ENCODE measurements at regions not wholly inside any gene's neighbourhood (a gene's known extent, or its start where the extent isn't known, plus 50 kb on each side); places are given as distances from the start of the nearest gene placed in this dataset.

DNA sequence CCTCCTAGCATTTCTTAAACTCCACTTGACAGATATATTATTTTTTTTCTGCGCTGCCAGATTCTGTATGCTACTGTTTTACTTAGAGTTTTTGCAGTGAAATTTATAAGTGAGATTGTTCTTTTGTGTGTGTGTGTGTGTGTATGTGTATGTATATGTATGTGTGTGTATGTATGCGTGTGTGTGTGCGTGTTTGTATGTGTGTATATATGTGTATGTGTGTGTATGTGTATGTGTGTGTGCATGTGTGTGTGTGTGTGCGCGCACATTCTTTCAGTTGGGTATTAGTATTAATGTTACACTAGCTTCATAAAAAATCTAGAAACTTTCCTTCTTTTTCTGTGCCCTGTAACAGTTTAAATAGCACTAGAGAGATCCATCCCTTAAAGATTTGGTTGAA, 152.6 kb upstream of the CSF3R start:
- TF ChIP-seq, protein P1, sequence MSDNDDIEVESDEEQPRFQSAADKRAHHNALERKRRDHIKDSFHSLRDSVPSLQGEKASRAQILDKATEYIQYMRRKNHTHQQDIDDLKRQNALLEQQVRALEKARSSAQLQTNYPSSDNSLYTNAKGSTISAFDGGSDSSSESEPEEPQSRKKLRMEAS (IDR thresholded peaks at IDR 0.05) = no peak
- TF ChIP-seq, protein P2, sequence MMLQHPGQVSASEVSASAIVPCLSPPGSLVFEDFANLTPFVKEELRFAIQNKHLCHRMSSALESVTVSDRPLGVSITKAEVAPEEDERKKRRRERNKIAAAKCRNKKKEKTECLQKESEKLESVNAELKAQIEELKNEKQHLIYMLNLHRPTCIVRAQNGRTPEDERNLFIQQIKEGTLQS (IDR thresholded peaks at IDR 0.05) = no peak
- TF ChIP-seq JUND (IDR thresholded peaks at IDR 0.05) (no peak), SP1 (IDR thresholded peaks at IDR 0.05) (no peak), FOXA1 (IDR thresholded peaks at IDR 0.05) (no peak), REST (IDR thresholded peaks at IDR 0.05) (no peak), YY1 (IDR thresholded peaks at IDR 0.05) (no peak), TAF1 (conservative IDR thresholded peaks at IDR 0.05) (no peak), HNF4A (conservative IDR thresholded peaks at IDR 0.05) (no peak), EGR1 (IDR thresholded peaks at IDR 0.05; ENCODE audit: low read depth in 2 of 2) (no peak), RAD21 (IDR thresholded peaks at IDR 0.05) (no peak)
- TF ChIP-seq, protein P3, sequence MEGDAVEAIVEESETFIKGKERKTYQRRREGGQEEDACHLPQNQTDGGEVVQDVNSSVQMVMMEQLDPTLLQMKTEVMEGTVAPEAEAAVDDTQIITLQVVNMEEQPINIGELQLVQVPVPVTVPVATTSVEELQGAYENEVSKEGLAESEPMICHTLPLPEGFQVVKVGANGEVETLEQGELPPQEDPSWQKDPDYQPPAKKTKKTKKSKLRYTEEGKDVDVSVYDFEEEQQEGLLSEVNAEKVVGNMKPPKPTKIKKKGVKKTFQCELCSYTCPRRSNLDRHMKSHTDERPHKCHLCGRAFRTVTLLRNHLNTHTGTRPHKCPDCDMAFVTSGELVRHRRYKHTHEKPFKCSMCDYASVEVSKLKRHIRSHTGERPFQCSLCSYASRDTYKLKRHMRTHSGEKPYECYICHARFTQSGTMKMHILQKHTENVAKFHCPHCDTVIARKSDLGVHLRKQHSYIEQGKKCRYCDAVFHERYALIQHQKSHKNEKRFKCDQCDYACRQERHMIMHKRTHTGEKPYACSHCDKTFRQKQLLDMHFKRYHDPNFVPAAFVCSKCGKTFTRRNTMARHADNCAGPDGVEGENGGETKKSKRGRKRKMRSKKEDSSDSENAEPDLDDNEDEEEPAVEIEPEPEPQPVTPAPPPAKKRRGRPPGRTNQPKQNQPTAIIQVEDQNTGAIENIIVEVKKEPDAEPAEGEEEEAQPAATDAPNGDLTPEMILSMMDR (IDR thresholded peaks at IDR 0.05; ENCODE audit: low read depth, low read length, missing input control) = no peak
- TF ChIP-seq, protein P4, sequence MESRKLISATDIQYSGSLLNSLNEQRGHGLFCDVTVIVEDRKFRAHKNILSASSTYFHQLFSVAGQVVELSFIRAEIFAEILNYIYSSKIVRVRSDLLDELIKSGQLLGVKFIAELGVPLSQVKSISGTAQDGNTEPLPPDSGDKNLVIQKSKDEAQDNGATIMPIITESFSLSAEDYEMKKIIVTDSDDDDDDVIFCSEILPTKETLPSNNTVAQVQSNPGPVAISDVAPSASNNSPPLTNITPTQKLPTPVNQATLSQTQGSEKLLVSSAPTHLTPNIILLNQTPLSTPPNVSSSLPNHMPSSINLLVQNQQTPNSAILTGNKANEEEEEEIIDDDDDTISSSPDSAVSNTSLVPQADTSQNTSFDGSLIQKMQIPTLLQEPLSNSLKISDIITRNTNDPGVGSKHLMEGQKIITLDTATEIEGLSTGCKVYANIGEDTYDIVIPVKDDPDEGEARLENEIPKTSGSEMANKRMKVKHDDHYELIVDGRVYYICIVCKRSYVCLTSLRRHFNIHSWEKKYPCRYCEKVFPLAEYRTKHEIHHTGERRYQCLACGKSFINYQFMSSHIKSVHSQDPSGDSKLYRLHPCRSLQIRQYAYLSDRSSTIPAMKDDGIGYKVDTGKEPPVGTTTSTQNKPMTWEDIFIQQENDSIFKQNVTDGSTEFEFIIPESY (IDR thresholded peaks at IDR 0.05) = no peak

All from liver (tissue), 3 donors.